Brain pericyte (primary cell): ENCODE measurements at regions not wholly inside any gene's neighbourhood (a gene's known extent, or its start where the extent isn't known, plus 50 kb on each side); places are given as distances from the start of the nearest gene placed in this dataset.

Source experiments
- DNase-seq: peaks from one replicate; pipeline ENCODE4 v3.0.0-alpha.2; 2012; ENCODE audit warnings: low read depth, low spot score

- no peak for DNase-seq
Measured at GRCh38 chr9:18143073-18143745, 330.7 kb upstream of the ADAMTSL1 start.

GRCh38 chr9:18146329-18146728, 327.6 kb upstream of the ADAMTSL1 start:
- no peak for DNase-seq

GRCh38 chr9:18149471-18150011, 324.4 kb upstream of the ADAMTSL1 start:
- DNase-seq: no peak

GRCh38 chr9:18154661-18155060, 319.3 kb upstream of the ADAMTSL1 start:
- DNase-seq: no peak

- no peak for DNase-seq
Measured at GRCh38 chr9:18159254-18159653, 314.7 kb upstream of the ADAMTSL1 start.

DNA sequence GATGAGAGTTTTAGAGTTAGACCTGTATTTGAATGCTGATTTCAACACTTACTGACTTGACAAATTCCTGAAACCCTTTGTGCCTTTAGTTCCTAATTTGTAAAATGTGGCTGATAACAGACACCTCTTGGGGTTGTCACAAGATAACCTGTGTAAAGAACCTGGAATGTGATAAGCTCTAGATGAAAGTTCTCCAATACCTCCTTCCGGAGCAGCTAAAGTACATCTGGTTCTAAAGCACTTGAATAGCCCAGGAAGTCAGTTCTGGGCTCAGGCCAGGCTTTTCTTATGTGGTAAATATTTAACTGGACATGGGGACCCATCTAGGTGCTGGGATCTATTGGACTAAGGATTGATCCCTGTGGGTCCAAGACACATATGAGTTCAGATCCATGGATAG, 310.8 kb upstream of the ADAMTSL1 start:
- no peak for DNase-seq

GRCh38 chr9:18167733-18168132, 306.2 kb upstream of the ADAMTSL1 start:
- DNase-seq: no peak

- no peak for DNase-seq
Measured at GRCh38 chr9:18173923-18174322, 300.0 kb upstream of the ADAMTSL1 start.

DNA sequence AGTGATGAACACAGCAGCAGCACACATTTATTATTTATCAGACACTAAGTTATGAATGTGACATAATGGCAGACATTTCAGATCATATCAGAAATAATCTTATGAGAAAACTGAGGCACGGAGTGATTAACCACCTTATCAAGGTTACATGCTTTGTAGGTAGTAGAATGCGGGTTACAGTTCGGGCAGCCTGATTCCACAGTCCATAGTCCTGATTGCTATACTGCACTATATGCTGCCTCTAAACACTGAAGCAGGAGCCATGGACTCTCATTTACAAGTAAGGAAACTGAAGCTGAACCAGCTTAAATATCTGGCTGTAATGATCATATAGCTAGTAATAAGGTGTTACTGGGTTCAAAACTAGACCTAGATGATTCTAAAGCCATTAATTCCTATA, 291.3 kb upstream of the ADAMTSL1 start:
- DNase-seq: no peak

GRCh38 chr9:18183974-18184373, 290.0 kb upstream of the ADAMTSL1 start:
- DNase-seq: no peak

GRCh38 chr9:18184401-18184800, 289.6 kb upstream of the ADAMTSL1 start:
- DNase-seq: no peak

GRCh38 chr9:18185196-18185595, 288.8 kb upstream of the ADAMTSL1 start:
- no peak for DNase-seq

GRCh38 chr9:18188971-18189370, 285.0 kb upstream of the ADAMTSL1 start:
- no peak for DNase-seq

GRCh38 chr9:18189871-18190670, 283.9 kb upstream of the ADAMTSL1 start:
- no peak for DNase-seq

DNA sequence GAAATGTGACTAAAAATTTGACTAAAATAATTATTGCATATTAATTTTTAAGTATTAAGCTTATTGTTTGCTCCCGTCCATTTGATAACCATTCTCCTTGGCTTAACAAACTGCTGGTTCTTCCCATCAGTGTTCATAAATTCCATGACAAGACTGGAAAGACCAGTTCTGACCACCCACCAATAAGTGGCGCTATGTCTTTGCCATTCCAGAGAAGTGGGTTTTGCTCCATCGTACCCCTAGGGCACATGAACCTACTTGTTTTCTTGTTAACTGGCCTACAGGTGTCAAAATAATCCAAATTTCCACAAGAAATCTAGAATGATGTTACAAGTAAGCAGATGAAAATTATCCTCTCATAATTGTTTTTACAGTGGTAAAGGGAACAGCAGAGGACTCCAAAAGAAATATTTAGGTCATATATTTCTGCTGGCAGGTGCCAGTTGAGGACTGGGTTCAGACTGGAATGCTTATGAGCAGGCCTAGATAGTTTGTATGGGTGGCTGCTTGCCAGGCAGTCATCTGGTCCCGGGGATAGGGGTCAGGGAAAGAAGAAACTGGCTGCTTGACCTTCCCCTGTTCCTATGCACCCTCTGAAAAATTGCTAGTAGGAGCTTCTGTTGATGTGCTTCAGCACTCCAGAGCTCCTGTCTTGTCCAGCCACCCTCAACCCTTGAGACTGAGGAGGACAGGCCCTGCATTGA, 283.1 kb upstream of the ADAMTSL1 start:
- DNase-seq: no peak

GRCh38 chr9:18194316-18194715, 279.6 kb upstream of the ADAMTSL1 start:
- no peak for DNase-seq

DNA sequence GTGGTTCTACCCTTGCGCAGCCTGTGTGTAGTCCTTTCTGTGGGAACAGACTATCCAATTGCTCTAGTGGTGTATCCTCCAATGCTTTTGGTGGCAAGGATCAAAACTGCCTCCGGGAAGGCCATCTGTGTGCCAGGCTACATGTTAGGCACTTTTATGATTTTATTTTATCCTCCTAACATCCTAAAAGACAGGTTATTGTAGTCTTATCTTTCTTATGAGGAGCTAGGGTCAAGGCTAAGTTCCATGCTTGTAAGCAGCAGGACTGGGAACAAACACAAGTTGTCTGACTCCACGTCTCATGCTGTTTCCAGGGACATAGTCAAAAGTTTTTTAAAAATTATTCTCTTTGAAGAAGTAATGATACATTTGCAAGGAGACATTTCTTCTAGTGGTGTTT, 278.7 kb upstream of the ADAMTSL1 start:
- no peak for DNase-seq

GRCh38 chr9:18202924-18203323, 271.0 kb upstream of the ADAMTSL1 start:
- DNase-seq: no peak

- no peak for DNase-seq
Measured at GRCh38 chr9:18207735-18208134, 266.2 kb upstream of the ADAMTSL1 start.

GRCh38 chr9:18208166-18209059, 265.5 kb upstream of the ADAMTSL1 start:
- no peak for DNase-seq

DNA sequence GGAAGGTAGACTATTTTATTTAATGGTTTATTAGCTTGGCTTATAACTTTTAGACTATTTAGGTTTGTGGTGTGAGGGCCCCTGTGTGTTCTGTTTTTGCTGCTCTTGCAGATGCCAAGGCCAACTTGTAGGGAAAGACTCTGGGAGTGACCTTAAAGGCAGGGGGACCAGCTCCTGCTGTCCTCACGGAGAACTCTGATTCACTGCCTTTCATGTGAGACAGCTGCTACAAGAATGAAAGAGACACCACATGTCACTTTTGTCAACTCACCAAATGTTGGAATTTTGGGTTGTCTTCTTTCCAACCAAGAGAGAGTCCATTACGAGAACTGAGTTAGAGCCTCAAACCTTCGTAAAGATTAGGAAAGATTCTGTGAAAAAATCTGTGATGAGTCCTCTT, 258.3 kb upstream of the ADAMTSL1 start:
- DNase-seq: no peak
